ENCODE measurements at regions not wholly inside any gene's neighbourhood (a gene's known extent, or its start where the extent isn't known, plus 50 kb on each side); places are given as distances from the start of the nearest gene placed in this dataset.
A peak's percentile ranks its signal among the peaks of the same experiment; 100 is the strongest.

DNA sequence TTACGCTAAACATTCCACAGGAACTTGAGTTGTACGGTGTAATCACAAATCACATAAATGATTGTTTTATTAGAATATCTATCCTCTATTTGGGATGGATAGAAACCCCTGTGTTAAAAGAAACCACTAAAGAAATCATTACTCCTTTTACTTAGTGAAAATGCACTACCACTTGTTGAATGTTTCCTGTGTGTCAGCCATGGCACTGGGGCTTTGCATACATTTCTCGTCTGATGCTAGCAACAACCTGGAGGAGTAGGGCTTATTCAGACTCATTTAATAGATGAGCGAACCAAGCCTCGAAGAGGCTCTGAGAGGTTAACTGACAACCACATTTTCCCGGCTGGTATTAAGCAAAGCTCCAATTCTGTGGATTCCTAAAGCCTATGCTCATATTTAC, 60.5 kb upstream of the PELI1 start:
- H3K4me3 ChIP-seq: no peak overlapping the region
- H3K27me3 ChIP-seq: no peaks in the 10 kb centered on the region
- no peaks in the 10 kb centered on the region for H3K9me3 ChIP-seq

DNA sequence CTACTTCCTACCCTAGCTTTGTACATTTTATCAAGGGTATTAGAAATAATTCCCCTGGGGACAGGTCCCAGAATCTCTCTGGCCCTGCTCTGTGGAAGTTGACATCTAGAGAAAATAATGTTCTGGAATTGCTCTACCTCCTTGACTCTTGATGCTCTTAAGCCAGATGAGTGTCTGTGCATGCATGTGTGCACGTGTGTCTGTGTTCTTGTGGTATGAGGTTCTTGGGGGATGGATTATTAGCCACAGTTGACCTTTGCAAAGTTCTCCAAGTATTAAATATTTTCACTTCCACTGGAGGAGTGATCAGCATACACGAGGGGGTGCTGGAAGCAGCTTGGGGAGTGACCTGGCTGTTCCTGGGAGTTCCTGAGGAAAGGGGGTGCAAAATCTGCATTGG, 61.2 kb upstream of the PELI1 start:
- no peaks in the 10 kb centered on the region for H3K9me3 ChIP-seq
- H3K27ac ChIP-seq: peak overlapping the region in 2 of 4 donors; percentile 64 to 84
- no peaks in the 10 kb centered on the region for H3K36me3 ChIP-seq
- H3K27me3 ChIP-seq: no peaks in the 10 kb centered on the region
- TF ChIP-seq, protein P1, sequence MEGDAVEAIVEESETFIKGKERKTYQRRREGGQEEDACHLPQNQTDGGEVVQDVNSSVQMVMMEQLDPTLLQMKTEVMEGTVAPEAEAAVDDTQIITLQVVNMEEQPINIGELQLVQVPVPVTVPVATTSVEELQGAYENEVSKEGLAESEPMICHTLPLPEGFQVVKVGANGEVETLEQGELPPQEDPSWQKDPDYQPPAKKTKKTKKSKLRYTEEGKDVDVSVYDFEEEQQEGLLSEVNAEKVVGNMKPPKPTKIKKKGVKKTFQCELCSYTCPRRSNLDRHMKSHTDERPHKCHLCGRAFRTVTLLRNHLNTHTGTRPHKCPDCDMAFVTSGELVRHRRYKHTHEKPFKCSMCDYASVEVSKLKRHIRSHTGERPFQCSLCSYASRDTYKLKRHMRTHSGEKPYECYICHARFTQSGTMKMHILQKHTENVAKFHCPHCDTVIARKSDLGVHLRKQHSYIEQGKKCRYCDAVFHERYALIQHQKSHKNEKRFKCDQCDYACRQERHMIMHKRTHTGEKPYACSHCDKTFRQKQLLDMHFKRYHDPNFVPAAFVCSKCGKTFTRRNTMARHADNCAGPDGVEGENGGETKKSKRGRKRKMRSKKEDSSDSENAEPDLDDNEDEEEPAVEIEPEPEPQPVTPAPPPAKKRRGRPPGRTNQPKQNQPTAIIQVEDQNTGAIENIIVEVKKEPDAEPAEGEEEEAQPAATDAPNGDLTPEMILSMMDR (IDR thresholded peaks at IDR 0.05): no peak
- TF ChIP-seq POLR2A (IDR thresholded peaks at IDR 0.05): no peak
- DNase-seq: no peak
- peaks cover 0 to 23% (median 5%) of the 10 kb centered on the region in 4 donors for H3K4me1 ChIP-seq
- H3K4me3 ChIP-seq: no peak overlapping the region

More for the DNA sequence above, 60.5 kb upstream of the PELI1 start:
- Histone ChIP-seq H3K4me1 (peaks cover 0 to 23% (median 5%) of the 10 kb centered on the region in 4 donors), H3K36me3 (no peaks in the 10 kb centered on the region), H3K27ac (peak overlapping the region; percentile 64 to 90 (median 76))
- TF ChIP-seq, protein P1 (IDR thresholded peaks at IDR 0.05): no peak
- TF ChIP-seq POLR2A (IDR thresholded peaks at IDR 0.05): no peak
- no peak for DNase-seq

GRCh38 chr2:64207573-64207972, 63.4 kb upstream of the PELI1 start:
- Histone ChIP-seq H3K27ac (no peak overlapping the region), H3K4me3 (no peak overlapping the region), H3K9me3 (no peaks in the 10 kb centered on the region), H3K27me3 (no peaks in the 10 kb centered on the region), H3K4me1 (peaks cover 0 to 22% (median 5%) of the 10 kb centered on the region in 4 donors), H3K36me3 (no peaks in the 10 kb centered on the region)
- TF ChIP-seq POLR2A (IDR thresholded peaks at IDR 0.05): no peak
- TF ChIP-seq, protein P1 (IDR thresholded peaks at IDR 0.05): no peak
- DNase-seq: no peak

GRCh38 chr2:64210816-64211215, 66.6 kb upstream of the PELI1 start:
- Histone ChIP-seq H3K9me3 (no peaks in the 10 kb centered on the region), H3K27me3 (no peaks in the 10 kb centered on the region), H3K27ac (peak overlapping the region in 1 of 4 donors; percentile 32), H3K4me3 (no peak overlapping the region), H3K36me3 (no peaks in the 10 kb centered on the region), H3K4me1 (peaks cover 0 to 20% (median 9%) of the 10 kb centered on the region in 4 donors)
- TF ChIP-seq, protein P1 (IDR thresholded peaks at IDR 0.05): no peak
- TF ChIP-seq POLR2A (IDR thresholded peaks at IDR 0.05): no peak
- DNase-seq: peak in 1 of 3 donors; percentile 55

- H3K27ac ChIP-seq: no peak overlapping the region
- TF ChIP-seq POLR2A (IDR thresholded peaks at IDR 0.05): no peak
- TF ChIP-seq, protein P1 (IDR thresholded peaks at IDR 0.05): no peak
- no peaks in the 10 kb centered on the region for H3K9me3 ChIP-seq
- no peak overlapping the region for H3K4me3 ChIP-seq
- peaks cover 0 to 20% (median 9%) of the 10 kb centered on the region in 4 donors for H3K4me1 ChIP-seq
- DNase-seq: no peak
- H3K36me3 ChIP-seq: no peaks in the 10 kb centered on the region
- no peaks in the 10 kb centered on the region for H3K27me3 ChIP-seq
Measured at GRCh38 chr2:64211276-64211921, 67.2 kb upstream of the PELI1 start.

Data from Peyer's patch (tissue), 4 donors.